ENCODE measurements at regions not wholly inside any gene's neighbourhood (a gene's known extent, or its start where the extent isn't known, plus 50 kb on each side); places are given as distances from the start of the nearest gene placed in this dataset.
"Not testable (repeated sequence)": the region's sequence is repeated elsewhere in the genome, so short reads cannot be mapped to it uniquely, and the experiment has no call there.

GRCh38 chr1:104132382-104132973, 382.8 kb downstream of the AMY1C start:
- TF ChIP-seq CTCF (IDR thresholded peaks at IDR 0.05; ENCODE audit: low read depth, low read length) = peak; percentile 71
- no peak overlapping the region for H3K4me3 ChIP-seq (ENCODE audit: low read depth, low read length)
- DNase-seq = peak; percentile 26
- H3K27ac ChIP-seq = no peak overlapping the region
- no peaks in the 10 kb centered on the region for H3K9me3 ChIP-seq (ENCODE audit: severe bottlenecking)
- H3K27me3 ChIP-seq (ENCODE audit: insufficient read depth, low read depth, severe bottlenecking) = no peaks in the 10 kb centered on the region
- no peaks in the 10 kb centered on the region for H3K36me3 ChIP-seq

- H3K36me3 ChIP-seq; H3K4me3 ChIP-seq (ENCODE audit: low read depth, low read length); H3K9me3 ChIP-seq (ENCODE audit: severe bottlenecking); H3K27ac ChIP-seq; DNase-seq; H3K27me3 ChIP-seq (ENCODE audit: insufficient read depth, low read depth, severe bottlenecking): not testable (repeated sequence)
Observed at GRCh38 chr1:104135036-104135435, 385.3 kb downstream of the AMY1C start.

GRCh38 chr1:104136621-104137020, 386.9 kb downstream of the AMY1C start:
- Histone ChIP-seq H3K27me3 (ENCODE audit: insufficient read depth, low read depth, severe bottlenecking) (no peaks in the 10 kb centered on the region), H3K27ac (no peak overlapping the region), H3K36me3 (no peaks in the 10 kb centered on the region), H3K4me3 (ENCODE audit: low read depth, low read length) (no peak overlapping the region), H3K9me3 (ENCODE audit: severe bottlenecking) (no peaks in the 10 kb centered on the region)
- no peak for DNase-seq
- TF ChIP-seq CTCF (IDR thresholded peaks at IDR 0.05; ENCODE audit: low read depth, low read length) = no peak

- Histone ChIP-seq H3K4me3 (ENCODE audit: low read depth, low read length) (no peak overlapping the region), H3K36me3 (no peaks in the 10 kb centered on the region), H3K27ac (no peak overlapping the region), H3K27me3 (ENCODE audit: insufficient read depth, low read depth, severe bottlenecking) (no peaks in the 10 kb centered on the region), H3K9me3 (ENCODE audit: severe bottlenecking) (no peaks in the 10 kb centered on the region)
- no peak for DNase-seq
- TF ChIP-seq CTCF (IDR thresholded peaks at IDR 0.05; ENCODE audit: low read depth, low read length) = no peak
Observed at GRCh38 chr1:104156738-104157137, 407.0 kb downstream of the AMY1C start.

- Histone ChIP-seq H3K27me3 (ENCODE audit: insufficient read depth, low read depth, severe bottlenecking) (no peaks in the 10 kb centered on the region), H3K36me3 (no peaks in the 10 kb centered on the region), H3K27ac (no peak overlapping the region), H3K9me3 (ENCODE audit: severe bottlenecking) (no peaks in the 10 kb centered on the region), H3K4me3 (ENCODE audit: low read depth, low read length) (no peak overlapping the region)
- no peak for DNase-seq
- TF ChIP-seq CTCF (IDR thresholded peaks at IDR 0.05; ENCODE audit: low read depth, low read length) = no peak
Observed at GRCh38 chr1:104163912-104164476, 414.3 kb downstream of the AMY1C start.

- TF ChIP-seq CTCF (IDR thresholded peaks at IDR 0.05; ENCODE audit: low read depth, low read length) = no peak
- Histone ChIP-seq H3K36me3 (no peaks in the 10 kb centered on the region), H3K4me3 (ENCODE audit: low read depth, low read length) (no peak overlapping the region), H3K27ac (no peak overlapping the region), H3K27me3 (ENCODE audit: insufficient read depth, low read depth, severe bottlenecking) (no peaks in the 10 kb centered on the region), H3K9me3 (ENCODE audit: severe bottlenecking) (no peaks in the 10 kb centered on the region)
- no peak for DNase-seq
Observed at GRCh38 chr1:104172243-104172681, 422.6 kb downstream of the AMY1C start.

Measured in WERI-Rb-1 (cell line).